Thoracic aorta (tissue), 2 donors: ENCODE measurements at regions not wholly inside any gene's neighbourhood (a gene's known extent, or its start where the extent isn't known, plus 50 kb on each side); places are given as distances from the start of the nearest gene placed in this dataset.

ENCODE experiments used
- ATAC-seq: fragments of 150-250 bp; one replicate; pipeline ENCODE4 v1.8.0; 2017; ENCODE audit warnings: low read depth; ENCODE audit not compliant: insufficient number of reproducible peaks, low FRiP score
- DNase-seq: peaks from one replicate; pipeline ENCODE4 v3.0.0-alpha.2; 2020; ENCODE audit warnings: low spot score
- H3K27ac ChIP-seq, 2 donors: fragments of 200-600 bp; sonication (generic); 1 replicate in 1 of 2; 2 replicates in 1 of 2; pipeline ENCODE4 v1.5.1; 2016; ENCODE audit warnings: mild to moderate bottlenecking in 2 of 2, moderate library complexity in 2 of 2
- H3K27me3 ChIP-seq: fragments of 200-600 bp; sonication (generic); replicated peaks from 2 replicates; pipeline ENCODE4 v1.6.0; 2016; ENCODE audit warnings: mild to moderate bottlenecking; ENCODE audit not compliant: insufficient read depth
- H3K36me3 ChIP-seq: fragments of 200-600 bp; sonication (generic); one replicate; pipeline ENCODE4 v1.5.1; 2016
- H3K4me1 ChIP-seq, 2 donors: fragments of 200-600 bp; sonication (generic); 1 replicate in 1 of 2; 2 replicates in 1 of 2; pipeline versions ENCODE4 v1.5.1 to v1.6.0; 2016; ENCODE audit warnings: low read depth in 2 of 2, mild to moderate bottlenecking in 1 of 2; ENCODE audit not compliant: control insufficient read depth in 1 of 2
- H3K4me3 ChIP-seq: fragments of 200-600 bp; sonication (generic); 2 replicates; pipeline ENCODE4 v1.5.1; 2016; ENCODE audit warnings: mild to moderate bottlenecking
- H3K9me3 ChIP-seq: fragments of 200-600 bp; sonication (generic); 2 replicates; pipeline ENCODE4 v1.5.1; 2016
- TF ChIP-seq, protein P1 (sequence below): fragments of 200-600 bp; sonication (generic); IDR thresholded peaks from one replicate; pipeline ENCODE4 v1.5.1; 2019; ENCODE audit warnings: antibody characterized with exemption

DNA sequence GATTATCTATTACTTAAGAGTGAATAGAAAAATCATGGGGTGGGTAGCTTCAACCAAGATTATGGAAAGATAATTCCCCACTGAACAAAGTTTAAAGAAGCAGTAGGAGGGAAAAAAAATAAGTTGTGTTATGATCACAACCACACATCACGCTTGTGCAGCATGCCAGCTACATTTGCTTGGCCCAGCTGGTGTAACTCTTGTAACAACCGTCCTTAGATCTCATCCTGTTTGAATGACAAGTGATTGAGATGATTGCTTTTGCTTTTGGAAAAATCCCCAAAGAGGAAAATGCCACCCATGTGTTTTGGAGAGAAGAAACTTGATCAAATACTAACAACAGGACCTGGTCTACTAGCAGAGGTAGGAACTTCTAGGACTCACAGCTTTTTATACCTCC is 107.6 kb upstream of the KIF2A start:
- no peak for DNase-seq
- TF ChIP-seq, protein P1, sequence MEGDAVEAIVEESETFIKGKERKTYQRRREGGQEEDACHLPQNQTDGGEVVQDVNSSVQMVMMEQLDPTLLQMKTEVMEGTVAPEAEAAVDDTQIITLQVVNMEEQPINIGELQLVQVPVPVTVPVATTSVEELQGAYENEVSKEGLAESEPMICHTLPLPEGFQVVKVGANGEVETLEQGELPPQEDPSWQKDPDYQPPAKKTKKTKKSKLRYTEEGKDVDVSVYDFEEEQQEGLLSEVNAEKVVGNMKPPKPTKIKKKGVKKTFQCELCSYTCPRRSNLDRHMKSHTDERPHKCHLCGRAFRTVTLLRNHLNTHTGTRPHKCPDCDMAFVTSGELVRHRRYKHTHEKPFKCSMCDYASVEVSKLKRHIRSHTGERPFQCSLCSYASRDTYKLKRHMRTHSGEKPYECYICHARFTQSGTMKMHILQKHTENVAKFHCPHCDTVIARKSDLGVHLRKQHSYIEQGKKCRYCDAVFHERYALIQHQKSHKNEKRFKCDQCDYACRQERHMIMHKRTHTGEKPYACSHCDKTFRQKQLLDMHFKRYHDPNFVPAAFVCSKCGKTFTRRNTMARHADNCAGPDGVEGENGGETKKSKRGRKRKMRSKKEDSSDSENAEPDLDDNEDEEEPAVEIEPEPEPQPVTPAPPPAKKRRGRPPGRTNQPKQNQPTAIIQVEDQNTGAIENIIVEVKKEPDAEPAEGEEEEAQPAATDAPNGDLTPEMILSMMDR, result no peak
- Histone ChIP-seq H3K27me3 (no peaks in the 10 kb centered on the region), H3K27ac (no peak overlapping the region), H3K36me3 (no peaks in the 10 kb centered on the region), H3K4me1 (no peaks in the 10 kb centered on the region), H3K4me3 (no peak overlapping the region), H3K9me3 (no peaks in the 10 kb centered on the region)
- ATAC-seq, result no peak

DNA sequence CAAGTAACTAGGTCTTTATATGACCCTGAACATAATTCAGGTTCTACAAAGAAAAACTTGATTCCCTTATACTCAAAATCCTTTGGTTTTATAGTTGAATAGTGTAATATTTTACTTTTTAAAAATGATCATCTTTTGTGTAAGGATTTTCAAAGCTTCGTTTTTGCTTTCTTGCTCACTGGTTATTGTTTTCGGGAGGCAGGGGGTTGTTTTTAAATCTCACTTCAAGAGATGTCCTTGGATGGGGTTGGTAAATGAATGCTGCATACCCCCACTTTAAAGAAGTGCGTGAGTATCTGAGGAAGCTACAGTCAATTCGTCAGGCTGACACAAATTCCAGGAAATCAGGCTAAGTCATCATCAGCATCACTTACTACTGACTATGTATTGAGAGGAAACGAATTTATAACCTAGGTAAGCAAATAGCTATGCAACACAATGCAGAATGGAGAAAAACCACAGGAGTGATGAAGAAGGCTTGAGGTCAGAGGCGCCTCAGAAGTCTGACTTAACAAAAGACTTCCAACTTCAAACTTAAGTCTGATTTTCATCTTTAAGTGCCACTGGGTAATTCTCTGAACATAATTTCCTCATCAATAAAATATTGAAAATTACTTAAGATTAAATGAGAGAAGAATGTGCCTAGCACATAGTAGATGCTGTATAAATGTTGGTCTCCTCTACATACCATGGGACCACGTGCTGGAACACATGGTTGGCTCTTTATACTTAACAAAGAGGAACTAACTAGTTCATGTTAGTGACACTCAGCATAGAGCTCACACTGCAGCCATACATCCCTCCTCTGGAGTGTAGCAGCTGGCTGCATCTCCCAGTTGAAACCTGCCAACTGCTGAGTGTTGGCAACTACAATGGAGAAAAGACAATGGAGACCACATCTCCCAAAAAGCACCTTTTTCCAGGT is 106.0 kb upstream of the KIF2A start:
- Histone ChIP-seq H3K9me3 (no peaks in the 10 kb centered on the region), H3K27ac (no peak overlapping the region), H3K4me3 (no peak overlapping the region), H3K27me3 (no peaks in the 10 kb centered on the region), H3K4me1 (no peaks in the 10 kb centered on the region), H3K36me3 (no peaks in the 10 kb centered on the region)
- DNase-seq (no peak), ATAC-seq (no peak)
- TF ChIP-seq, protein P1, result no peak

DNA sequence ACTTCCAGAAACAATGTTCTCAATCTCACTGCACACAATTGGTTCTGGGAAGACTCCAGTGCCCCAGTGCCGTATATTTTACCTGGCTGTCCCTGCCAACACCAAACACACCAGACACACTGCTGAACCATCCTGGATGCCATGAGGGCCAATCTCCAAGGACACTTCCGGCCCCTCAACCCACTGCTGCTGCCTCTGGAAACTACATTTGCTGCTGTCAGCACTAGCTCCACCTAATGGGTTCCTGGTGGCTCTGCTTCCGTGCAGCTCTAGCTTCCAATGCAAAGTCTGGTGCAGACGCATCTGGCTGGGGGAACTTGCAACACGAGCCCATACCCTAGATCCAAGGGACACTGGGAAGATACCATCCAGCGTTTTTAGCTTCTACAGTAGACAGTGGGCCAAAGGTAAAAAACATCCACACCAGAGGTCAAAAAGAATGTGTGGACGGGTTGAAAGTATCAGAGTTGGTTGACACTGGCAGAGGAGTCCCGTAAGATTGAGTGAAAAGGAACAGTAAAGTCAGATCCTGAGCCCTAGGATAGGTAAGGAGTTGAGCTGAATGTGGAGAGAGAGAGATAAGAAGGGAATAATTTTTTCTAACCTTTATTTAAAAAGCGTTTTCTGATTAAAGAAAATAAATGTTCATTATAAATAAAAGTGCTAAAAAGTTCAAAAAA is 99.7 kb upstream of the KIF2A start:
- H3K9me3 ChIP-seq, result no peaks in the 10 kb centered on the region
- H3K27ac ChIP-seq, result no peak overlapping the region
- no peak overlapping the region for H3K4me3 ChIP-seq
- TF ChIP-seq, protein P1, result no peak
- H3K4me1 ChIP-seq, result no peaks in the 10 kb centered on the region
- H3K27me3 ChIP-seq, result no peaks in the 10 kb centered on the region
- no peak for ATAC-seq
- no peak for DNase-seq
- no peaks in the 10 kb centered on the region for H3K36me3 ChIP-seq

DNA sequence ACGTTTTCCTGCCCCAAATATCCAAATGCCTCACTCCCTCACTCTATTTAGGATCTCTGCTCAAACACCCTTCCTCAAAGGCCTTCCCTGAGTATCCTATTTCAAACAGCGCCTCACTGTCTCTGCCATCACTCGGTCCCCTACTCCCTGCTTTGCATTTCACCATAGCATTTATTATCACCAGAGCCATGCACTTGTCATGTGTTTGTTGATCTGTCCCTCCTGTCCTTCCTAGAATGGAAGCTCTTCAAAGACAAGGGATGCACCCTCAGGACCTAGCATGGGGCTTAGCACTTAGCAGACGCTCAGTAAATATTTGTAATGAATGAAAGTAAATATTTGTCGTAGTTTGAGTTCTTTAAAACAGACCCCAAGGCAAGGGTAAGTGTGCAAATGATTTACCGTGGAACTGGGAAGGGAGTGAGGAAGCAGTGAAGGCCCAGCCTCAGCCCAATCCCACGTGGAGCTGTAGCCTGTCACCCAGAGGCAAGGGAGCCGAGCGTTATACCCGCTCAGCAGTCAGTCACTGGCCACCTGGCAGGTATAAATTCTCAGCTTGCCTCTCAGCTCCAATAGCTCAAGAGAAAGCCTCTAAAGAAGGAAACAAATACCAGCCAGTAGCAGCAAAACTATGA is 97.7 kb upstream of the KIF2A start:
- Histone ChIP-seq H3K27me3 (no peaks in the 10 kb centered on the region), H3K9me3 (no peaks in the 10 kb centered on the region), H3K36me3 (no peaks in the 10 kb centered on the region), H3K4me1 (no peaks in the 10 kb centered on the region), H3K27ac (no peak overlapping the region), H3K4me3 (no peak overlapping the region)
- DNase-seq (no peak), ATAC-seq (no peak)
- TF ChIP-seq, protein P1, result no peak

DNA sequence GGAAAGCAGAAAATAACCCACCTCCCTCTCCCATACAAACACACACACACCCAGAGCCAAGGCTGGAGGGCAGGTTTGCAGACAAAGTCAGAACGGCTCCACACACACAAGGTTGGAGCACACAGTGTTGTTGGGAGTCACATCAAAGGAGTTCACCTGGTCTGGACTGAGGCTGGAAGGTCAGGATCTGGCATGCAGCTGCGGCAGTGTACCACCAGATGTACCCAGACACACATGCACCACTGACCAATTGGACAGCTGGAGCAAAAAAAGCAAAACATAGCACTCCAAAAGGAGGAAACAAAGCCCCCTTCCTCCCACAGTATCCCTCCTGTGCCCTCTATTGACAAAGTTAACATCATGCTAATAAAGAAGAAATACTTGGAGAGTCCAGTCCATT is 94.6 kb upstream of the KIF2A start:
- H3K4me3 ChIP-seq, result no peak overlapping the region
- H3K36me3 ChIP-seq, result no peaks in the 10 kb centered on the region
- no peaks in the 10 kb centered on the region for H3K27me3 ChIP-seq
- ATAC-seq (no peak), DNase-seq (no peak)
- no peaks in the 10 kb centered on the region for H3K9me3 ChIP-seq
- TF ChIP-seq, protein P1, result no peak
- no peaks in the 10 kb centered on the region for H3K4me1 ChIP-seq
- H3K27ac ChIP-seq, result no peak overlapping the region
